Erythroblast (primary cell): ENCODE measurements at regions not wholly inside any gene's neighbourhood (a gene's known extent, or its start where the extent isn't known, plus 50 kb on each side); places are given as distances from the start of the nearest gene placed in this dataset.

Experiments
- GATA1 ChIP-seq: IDR thresholded peaks from 2 replicates; pipeline ENCODE4 v1.6.1; 2011; ENCODE audit warnings: low read depth, mild to moderate bottlenecking, control low read depth, low read length, moderate library complexity
- POLR2A ChIP-seq: IDR thresholded peaks from 2 replicates; pipeline ENCODE4 v1.6.1; 2011; ENCODE audit warnings: mild to moderate bottlenecking, low read length

GRCh38 chr22:19658057-19658966 lies 56.0 kb upstream of the SEPTIN5 start:
- TF ChIP-seq POLR2A (no peak), GATA1 (no peak)
